ENCODE measurements at regions not wholly inside any gene's neighbourhood (a gene's known extent, or its start where the extent isn't known, plus 50 kb on each side); places are given as distances from the start of the nearest gene placed in this dataset.

GRCh38 chr2:226405465-226405864, 394.2 kb downstream of the IRS1 start:
- TF ChIP-seq SIN3A (IDR thresholded peaks at IDR 0.05; ENCODE audit: borderline replicate concordance, insufficient read depth, low read depth, low read length) (no peak), CTCF (IDR thresholded peaks at IDR 0.05) (no peak), TCF7L2 (IDR thresholded peaks at IDR 0.05; ENCODE audit: low read depth, low read length) (no peak), POLR2AphosphoS5 (IDR thresholded peaks at IDR 0.05; ENCODE audit: low read depth, low read length) (no peak)
- TF ChIP-seq, protein P1, sequence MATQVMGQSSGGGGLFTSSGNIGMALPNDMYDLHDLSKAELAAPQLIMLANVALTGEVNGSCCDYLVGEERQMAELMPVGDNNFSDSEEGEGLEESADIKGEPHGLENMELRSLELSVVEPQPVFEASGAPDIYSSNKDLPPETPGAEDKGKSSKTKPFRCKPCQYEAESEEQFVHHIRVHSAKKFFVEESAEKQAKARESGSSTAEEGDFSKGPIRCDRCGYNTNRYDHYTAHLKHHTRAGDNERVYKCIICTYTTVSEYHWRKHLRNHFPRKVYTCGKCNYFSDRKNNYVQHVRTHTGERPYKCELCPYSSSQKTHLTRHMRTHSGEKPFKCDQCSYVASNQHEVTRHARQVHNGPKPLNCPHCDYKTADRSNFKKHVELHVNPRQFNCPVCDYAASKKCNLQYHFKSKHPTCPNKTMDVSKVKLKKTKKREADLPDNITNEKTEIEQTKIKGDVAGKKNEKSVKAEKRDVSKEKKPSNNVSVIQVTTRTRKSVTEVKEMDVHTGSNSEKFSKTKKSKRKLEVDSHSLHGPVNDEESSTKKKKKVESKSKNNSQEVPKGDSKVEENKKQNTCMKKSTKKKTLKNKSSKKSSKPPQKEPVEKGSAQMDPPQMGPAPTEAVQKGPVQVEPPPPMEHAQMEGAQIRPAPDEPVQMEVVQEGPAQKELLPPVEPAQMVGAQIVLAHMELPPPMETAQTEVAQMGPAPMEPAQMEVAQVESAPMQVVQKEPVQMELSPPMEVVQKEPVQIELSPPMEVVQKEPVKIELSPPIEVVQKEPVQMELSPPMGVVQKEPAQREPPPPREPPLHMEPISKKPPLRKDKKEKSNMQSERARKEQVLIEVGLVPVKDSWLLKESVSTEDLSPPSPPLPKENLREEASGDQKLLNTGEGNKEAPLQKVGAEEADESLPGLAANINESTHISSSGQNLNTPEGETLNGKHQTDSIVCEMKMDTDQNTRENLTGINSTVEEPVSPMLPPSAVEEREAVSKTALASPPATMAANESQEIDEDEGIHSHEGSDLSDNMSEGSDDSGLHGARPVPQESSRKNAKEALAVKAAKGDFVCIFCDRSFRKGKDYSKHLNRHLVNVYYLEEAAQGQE (IDR thresholded peaks at IDR 0.05; ENCODE audit: insufficient read depth in 1 of 2, low read depth in 2 of 2, low read length in 1 of 2): no peak
- in situ Hi-C loops (cut with HindIII; ENCODE audit: low pct_unique_long_range_greater_than_20kb, low sequenced_read_pairs): no loop called here
- POLR2A ChIA-PET: no interaction called here
- DNase-seq (ENCODE audit: low read depth, low spot score) (no peak), ATAC-seq (no peak)
- intact Hi-C loops (cut with micrococcal nuclease; ENCODE audit: unreplicated experiment): no loop called here
- no peak overlapping the region for H3K4me3 ChIP-seq (ENCODE audit: low read depth in 2 of 2, low read length in 2 of 2)
- H3K36me3 ChIP-seq (ENCODE audit: control insufficient read depth, insufficient read depth, low read length): no peaks in the 10 kb centered on the region
- CTCF ChIA-PET: no interaction called here
- H3K4me1 ChIP-seq (ENCODE audit: control insufficient read depth, insufficient read depth, low read length): no peaks in the 10 kb centered on the region
- H3K27me3 ChIP-seq (ENCODE audit: control insufficient read depth, insufficient read depth, low read length): no peaks in the 10 kb centered on the region
- no peak overlapping the region for H3K27ac ChIP-seq (ENCODE audit: low read length)
- no TSS peak for BruUV-seq (replicated peaks)
- no peaks in the 10 kb centered on the region for H3K9me3 ChIP-seq (ENCODE audit: control insufficient read depth, insufficient read depth, low read depth, low read length)

- H3K27me3 ChIP-seq (ENCODE audit: control insufficient read depth, insufficient read depth, low read length): no peaks in the 10 kb centered on the region
- ChIA-PET CTCF (no interaction called here), POLR2A (interaction anchor here (0.6 kb wide), 1 partner anchor 148 kb away, joined by 3 read pairs; no protein-coding TSS in a partner anchor)
- BruUV-seq (replicated peaks): no TSS peak
- H3K36me3 ChIP-seq (ENCODE audit: control insufficient read depth, insufficient read depth, low read length): no peaks in the 10 kb centered on the region
- H3K4me3 ChIP-seq (ENCODE audit: low read depth in 2 of 2, low read length in 2 of 2): no peak overlapping the region
- no peak; the same call in 1 of the 2 replicates for ATAC-seq
- in situ Hi-C loops (cut with HindIII; ENCODE audit: low pct_unique_long_range_greater_than_20kb, low sequenced_read_pairs): no loop called here
- no peak overlapping the region for H3K27ac ChIP-seq (ENCODE audit: low read length)
- no peaks in the 10 kb centered on the region for H3K9me3 ChIP-seq (ENCODE audit: control insufficient read depth, insufficient read depth, low read depth, low read length)
- intact Hi-C loops (cut with micrococcal nuclease; ENCODE audit: unreplicated experiment): no loop called here
- no peak for DNase-seq (ENCODE audit: low read depth, low spot score)
- TF ChIP-seq TCF7L2 (IDR thresholded peaks at IDR 0.05; ENCODE audit: low read depth, low read length) (no peak), CTCF (IDR thresholded peaks at IDR 0.05) (no peak), SIN3A (IDR thresholded peaks at IDR 0.05; ENCODE audit: borderline replicate concordance, insufficient read depth, low read depth, low read length) (no peak), POLR2AphosphoS5 (IDR thresholded peaks at IDR 0.05; ENCODE audit: low read depth, low read length) (no peak)
- TF ChIP-seq, protein P1 (IDR thresholded peaks at IDR 0.05; ENCODE audit: insufficient read depth in 1 of 2, low read depth in 2 of 2, low read length in 1 of 2): no peak
- no peaks in the 10 kb centered on the region for H3K4me1 ChIP-seq (ENCODE audit: control insufficient read depth, insufficient read depth, low read length)
Observed at GRCh38 chr2:226403369-226403768, 396.3 kb downstream of the IRS1 start.

Measured in Panc1 (cell line).